Hematopoietic multipotent progenitor cell treated with erythropoietin and hydrocortisone succinate and interleukin-3 and kit ligand, for 17 days (in vitro differentiated cells): ENCODE measurements at regions not wholly inside any gene's neighbourhood (a gene's known extent, or its start where the extent isn't known, plus 50 kb on each side); places are given as distances from the start of the nearest gene placed in this dataset.
"Not testable (repeated sequence)": the region's sequence is repeated elsewhere in the genome, so short reads cannot be mapped to it uniquely, and the experiment has no call there.

Source experiments
- DNase-seq: peaks from one replicate; pipeline ENCODE4 v3.0.0-alpha.2; 2015; ENCODE audit warnings: low spot score

- DNase-seq: no peak
Observed at GRCh38 chr2:116769514-116769913, 1045.0 kb upstream of the DDX18 start.

GRCh38 chr2:116776556-116776955 is 1037.9 kb upstream of the DDX18 start:
- no peak for DNase-seq

GRCh38 chr2:116787848-116788247 is 1026.6 kb upstream of the DDX18 start:
- DNase-seq: no peak

- DNase-seq: no peak
Observed at GRCh38 chr2:116802671-116803070, 1011.8 kb upstream of the DDX18 start.

GRCh38 chr2:116804901-116805300 is 1009.6 kb upstream of the DDX18 start:
- DNase-seq: no peak

- DNase-seq: not testable (repeated sequence)
Observed at GRCh38 chr2:116806505-116806904, 1008.0 kb upstream of the DDX18 start.

- DNase-seq: no peak
Observed at GRCh38 chr2:116809109-116809508, 1005.4 kb upstream of the DDX18 start.

GRCh38 chr2:116810071-116810470 is 1004.4 kb upstream of the DDX18 start:
- DNase-seq: no peak

GRCh38 chr2:116810645-116811044 is 1003.8 kb upstream of the DDX18 start:
- no peak for DNase-seq

GRCh38 chr2:116819355-116819754 is 995.1 kb upstream of the DDX18 start:
- DNase-seq: no peak

GRCh38 chr2:116820986-116821385 is 993.5 kb upstream of the DDX18 start:
- DNase-seq: no peak

- DNase-seq: not testable (repeated sequence)
Observed at GRCh38 chr2:116829543-116829942, 984.9 kb upstream of the DDX18 start.

GRCh38 chr2:116832148-116832547 is 982.3 kb upstream of the DDX18 start:
- DNase-seq: no peak

- DNase-seq: no peak
Observed at GRCh38 chr2:116833052-116833451, 981.4 kb upstream of the DDX18 start.

- no peak for DNase-seq
Observed at GRCh38 chr2:116842164-116842563, 972.3 kb upstream of the DDX18 start.

GRCh38 chr2:116859708-116860107 is 954.8 kb upstream of the DDX18 start:
- DNase-seq: no peak

GRCh38 chr2:116874021-116874420 is 940.5 kb upstream of the DDX18 start:
- no peak for DNase-seq

- no peak for DNase-seq
Observed at GRCh38 chr2:116877274-116877673, 937.2 kb upstream of the DDX18 start.

GRCh38 chr2:116877944-116878343 is 936.5 kb upstream of the DDX18 start:
- no peak for DNase-seq

GRCh38 chr2:116879650-116880160 is 934.8 kb upstream of the DDX18 start:
- no peak for DNase-seq

- DNase-seq: no peak
Observed at GRCh38 chr2:116891191-116891590, 923.3 kb upstream of the DDX18 start.

GRCh38 chr2:116911540-116911939 is 903.0 kb upstream of the DDX18 start:
- no peak for DNase-seq

- DNase-seq: no peak
Observed at GRCh38 chr2:116915673-116916072, 898.8 kb upstream of the DDX18 start.

- DNase-seq: no peak
Observed at GRCh38 chr2:116917196-116917595, 897.3 kb upstream of the DDX18 start.

GRCh38 chr2:116918574-116918973 is 895.9 kb upstream of the DDX18 start:
- DNase-seq: no peak
